ENCODE measurements at regions not wholly inside any gene's neighbourhood (a gene's known extent, or its start where the extent isn't known, plus 50 kb on each side); places are given as distances from the start of the nearest gene placed in this dataset.

DNA sequence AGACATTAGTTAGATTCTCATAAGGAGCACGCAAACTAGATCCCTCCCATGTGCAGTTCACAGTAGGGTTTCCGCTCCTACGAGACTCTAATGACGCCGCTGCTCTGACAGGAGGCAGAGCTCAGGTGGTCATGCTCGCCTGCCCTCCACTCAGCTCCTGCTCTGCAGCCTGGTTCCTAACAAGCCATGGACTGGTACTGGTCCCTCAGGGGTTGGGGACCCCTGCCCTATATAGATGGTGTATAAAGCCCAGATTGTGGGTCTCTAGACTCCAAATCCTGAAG lies 52.1 kb upstream of the LYRM9 start:
- TF ChIP-seq, protein P1, sequence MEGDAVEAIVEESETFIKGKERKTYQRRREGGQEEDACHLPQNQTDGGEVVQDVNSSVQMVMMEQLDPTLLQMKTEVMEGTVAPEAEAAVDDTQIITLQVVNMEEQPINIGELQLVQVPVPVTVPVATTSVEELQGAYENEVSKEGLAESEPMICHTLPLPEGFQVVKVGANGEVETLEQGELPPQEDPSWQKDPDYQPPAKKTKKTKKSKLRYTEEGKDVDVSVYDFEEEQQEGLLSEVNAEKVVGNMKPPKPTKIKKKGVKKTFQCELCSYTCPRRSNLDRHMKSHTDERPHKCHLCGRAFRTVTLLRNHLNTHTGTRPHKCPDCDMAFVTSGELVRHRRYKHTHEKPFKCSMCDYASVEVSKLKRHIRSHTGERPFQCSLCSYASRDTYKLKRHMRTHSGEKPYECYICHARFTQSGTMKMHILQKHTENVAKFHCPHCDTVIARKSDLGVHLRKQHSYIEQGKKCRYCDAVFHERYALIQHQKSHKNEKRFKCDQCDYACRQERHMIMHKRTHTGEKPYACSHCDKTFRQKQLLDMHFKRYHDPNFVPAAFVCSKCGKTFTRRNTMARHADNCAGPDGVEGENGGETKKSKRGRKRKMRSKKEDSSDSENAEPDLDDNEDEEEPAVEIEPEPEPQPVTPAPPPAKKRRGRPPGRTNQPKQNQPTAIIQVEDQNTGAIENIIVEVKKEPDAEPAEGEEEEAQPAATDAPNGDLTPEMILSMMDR (IDR thresholded peaks at IDR 0.05; ENCODE audit: insufficient read depth, low read length) = no peak
- no peak for TF ChIP-seq POLR2AphosphoS5 (IDR thresholded peaks at IDR 0.05; ENCODE audit: low read depth)
- no peak for TF ChIP-seq SPI1 (IDR thresholded peaks at IDR 0.05; ENCODE audit: borderline replicate concordance, low read depth)
- TF ChIP-seq GABPA (IDR thresholded peaks at IDR 0.05; ENCODE audit: low read depth) = no peak
- TF ChIP-seq, protein P2, sequence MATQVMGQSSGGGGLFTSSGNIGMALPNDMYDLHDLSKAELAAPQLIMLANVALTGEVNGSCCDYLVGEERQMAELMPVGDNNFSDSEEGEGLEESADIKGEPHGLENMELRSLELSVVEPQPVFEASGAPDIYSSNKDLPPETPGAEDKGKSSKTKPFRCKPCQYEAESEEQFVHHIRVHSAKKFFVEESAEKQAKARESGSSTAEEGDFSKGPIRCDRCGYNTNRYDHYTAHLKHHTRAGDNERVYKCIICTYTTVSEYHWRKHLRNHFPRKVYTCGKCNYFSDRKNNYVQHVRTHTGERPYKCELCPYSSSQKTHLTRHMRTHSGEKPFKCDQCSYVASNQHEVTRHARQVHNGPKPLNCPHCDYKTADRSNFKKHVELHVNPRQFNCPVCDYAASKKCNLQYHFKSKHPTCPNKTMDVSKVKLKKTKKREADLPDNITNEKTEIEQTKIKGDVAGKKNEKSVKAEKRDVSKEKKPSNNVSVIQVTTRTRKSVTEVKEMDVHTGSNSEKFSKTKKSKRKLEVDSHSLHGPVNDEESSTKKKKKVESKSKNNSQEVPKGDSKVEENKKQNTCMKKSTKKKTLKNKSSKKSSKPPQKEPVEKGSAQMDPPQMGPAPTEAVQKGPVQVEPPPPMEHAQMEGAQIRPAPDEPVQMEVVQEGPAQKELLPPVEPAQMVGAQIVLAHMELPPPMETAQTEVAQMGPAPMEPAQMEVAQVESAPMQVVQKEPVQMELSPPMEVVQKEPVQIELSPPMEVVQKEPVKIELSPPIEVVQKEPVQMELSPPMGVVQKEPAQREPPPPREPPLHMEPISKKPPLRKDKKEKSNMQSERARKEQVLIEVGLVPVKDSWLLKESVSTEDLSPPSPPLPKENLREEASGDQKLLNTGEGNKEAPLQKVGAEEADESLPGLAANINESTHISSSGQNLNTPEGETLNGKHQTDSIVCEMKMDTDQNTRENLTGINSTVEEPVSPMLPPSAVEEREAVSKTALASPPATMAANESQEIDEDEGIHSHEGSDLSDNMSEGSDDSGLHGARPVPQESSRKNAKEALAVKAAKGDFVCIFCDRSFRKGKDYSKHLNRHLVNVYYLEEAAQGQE (IDR thresholded peaks at IDR 0.05; ENCODE audit: insufficient replicate concordance, low read depth) = no peak

Measured in HL-60 (cell line).